ENCODE measurements at regions not wholly inside any gene's neighbourhood (a gene's known extent, or its start where the extent isn't known, plus 50 kb on each side); places are given as distances from the start of the nearest gene placed in this dataset.

DNA sequence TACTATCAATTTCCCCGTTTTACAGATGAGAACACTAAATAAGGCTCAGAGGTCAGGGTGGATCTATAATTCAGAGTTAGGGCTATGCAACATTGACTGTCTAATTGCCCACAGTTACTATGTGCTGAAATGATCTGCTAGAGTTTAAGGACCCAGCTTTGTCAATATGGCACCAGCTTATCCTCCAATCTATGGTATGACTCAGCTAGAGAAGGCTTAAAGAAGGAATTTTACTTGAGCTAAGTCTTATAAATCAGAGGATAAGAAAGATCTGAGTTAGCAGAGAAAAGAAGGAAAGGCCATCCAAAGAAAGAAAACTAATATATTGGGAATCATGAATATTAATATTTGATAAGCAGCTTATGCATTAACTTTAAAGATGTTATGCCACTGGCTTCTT, 78.1 kb downstream of the ASB9 start:
- H3K36me3 ChIP-seq (ENCODE audit: control insufficient read depth, insufficient read depth, low read length, severe bottlenecking) = no peaks in the 10 kb centered on the region
- H3K4me3 ChIP-seq (ENCODE audit: low read length) = no peak overlapping the region
- H3K4me1 ChIP-seq (ENCODE audit: control insufficient read depth, insufficient read depth, low read length) = no peaks in the 10 kb centered on the region
- H3K9me3 ChIP-seq (ENCODE audit: control insufficient read depth, low read length) = no peaks in the 10 kb centered on the region
- peaks cover 4% of the 10 kb centered on the region for H3K27me3 ChIP-seq (replicated peaks; ENCODE audit: control insufficient read depth, insufficient read depth, low read length)
- no peak overlapping the region for H3K9ac ChIP-seq (ENCODE audit: low read length)
- no peak for DNase-seq (ENCODE audit: low read depth)

DNA sequence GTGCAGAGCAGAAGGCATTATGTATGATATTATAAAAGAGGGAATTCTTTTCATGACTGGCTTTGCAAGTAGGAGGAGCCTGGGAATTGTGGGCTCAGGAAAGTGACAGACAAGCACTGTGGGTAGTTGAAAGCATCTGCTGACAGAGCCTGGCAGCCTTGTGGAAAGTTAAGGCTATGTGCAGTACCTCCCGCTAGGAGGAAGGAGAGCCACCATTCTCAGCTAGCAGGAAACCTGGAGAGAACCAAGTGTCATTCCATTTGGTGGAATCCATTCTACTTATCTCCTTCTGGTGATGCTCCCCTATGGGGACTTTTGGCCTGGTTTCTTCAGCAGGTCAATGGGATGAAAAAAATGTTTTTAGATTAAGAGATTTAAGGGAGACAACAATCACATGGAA, 81.8 kb downstream of the ASB9 start:
- no peaks in the 10 kb centered on the region for H3K9me3 ChIP-seq (ENCODE audit: control insufficient read depth, low read length)
- no peak overlapping the region for H3K9ac ChIP-seq (ENCODE audit: low read length)
- no peak overlapping the region for H3K4me3 ChIP-seq (ENCODE audit: low read length)
- no peaks in the 10 kb centered on the region for H3K36me3 ChIP-seq (ENCODE audit: control insufficient read depth, insufficient read depth, low read length, severe bottlenecking)
- no peak for DNase-seq (ENCODE audit: low read depth)
- H3K4me1 ChIP-seq (ENCODE audit: control insufficient read depth, insufficient read depth, low read length) = no peaks in the 10 kb centered on the region
- H3K27me3 ChIP-seq (replicated peaks; ENCODE audit: control insufficient read depth, insufficient read depth, low read length) = peaks cover 4% of the 10 kb centered on the region

DNA sequence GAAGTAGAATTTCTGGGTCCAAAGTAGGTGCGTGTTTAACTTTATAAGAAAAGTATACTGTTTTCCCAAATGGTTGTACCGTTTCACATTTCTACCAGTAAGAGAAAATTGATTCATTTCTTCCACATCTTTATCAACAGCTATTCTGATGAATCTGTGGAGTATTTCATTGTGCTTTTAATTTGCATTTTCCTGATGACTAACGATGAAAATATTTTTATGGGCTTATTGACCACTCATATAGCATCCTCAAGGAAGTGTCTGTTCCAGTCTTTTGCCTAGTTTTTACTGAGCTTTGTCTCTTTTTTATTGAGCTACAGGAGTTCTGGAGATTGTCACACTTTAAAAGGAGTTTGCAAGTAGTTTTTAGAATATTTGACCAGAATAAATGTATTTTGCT, 92.6 kb downstream of the ASB9 start:
- Histone ChIP-seq H3K4me1 (ENCODE audit: control insufficient read depth, insufficient read depth, low read length) (no peaks in the 10 kb centered on the region), H3K27me3 (replicated peaks; ENCODE audit: control insufficient read depth, insufficient read depth, low read length) (no peaks in the 10 kb centered on the region), H3K9ac (ENCODE audit: low read length) (no peak overlapping the region), H3K9me3 (ENCODE audit: control insufficient read depth, low read length) (no peaks in the 10 kb centered on the region), H3K36me3 (ENCODE audit: control insufficient read depth, insufficient read depth, low read length, severe bottlenecking) (no peaks in the 10 kb centered on the region), H3K4me3 (ENCODE audit: low read length) (no peak overlapping the region)
- DNase-seq (ENCODE audit: low read depth) = no peak

DNA sequence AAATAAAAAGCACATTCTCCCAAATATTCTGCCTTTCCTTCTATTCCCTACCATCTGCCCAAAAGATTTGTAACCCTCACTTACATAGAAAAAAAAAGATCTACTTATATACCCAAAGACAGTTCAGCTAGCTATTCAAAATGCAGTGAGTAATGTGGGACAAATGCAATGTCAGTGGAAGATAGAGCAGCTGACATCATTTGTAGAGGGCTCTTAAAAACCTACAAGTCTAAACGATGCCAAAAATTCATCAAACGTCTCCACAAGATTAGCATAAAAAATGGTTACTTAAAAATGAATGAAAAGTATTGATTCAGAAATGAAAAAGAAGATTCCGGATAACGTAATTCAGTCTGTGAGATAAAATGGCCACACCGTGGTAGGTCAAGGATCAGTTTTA, 96.5 kb downstream of the ASB9 start:
- no peak overlapping the region for H3K4me3 ChIP-seq (ENCODE audit: low read length)
- no peaks in the 10 kb centered on the region for H3K9me3 ChIP-seq (ENCODE audit: control insufficient read depth, low read length)
- H3K4me1 ChIP-seq (ENCODE audit: control insufficient read depth, insufficient read depth, low read length) = no peaks in the 10 kb centered on the region
- H3K9ac ChIP-seq (ENCODE audit: low read length) = no peak overlapping the region
- DNase-seq (ENCODE audit: low read depth) = no peak
- H3K27me3 ChIP-seq (replicated peaks; ENCODE audit: control insufficient read depth, insufficient read depth, low read length) = peaks cover 6% of the 10 kb centered on the region
- H3K36me3 ChIP-seq (ENCODE audit: control insufficient read depth, insufficient read depth, low read length, severe bottlenecking) = no peaks in the 10 kb centered on the region

DNA sequence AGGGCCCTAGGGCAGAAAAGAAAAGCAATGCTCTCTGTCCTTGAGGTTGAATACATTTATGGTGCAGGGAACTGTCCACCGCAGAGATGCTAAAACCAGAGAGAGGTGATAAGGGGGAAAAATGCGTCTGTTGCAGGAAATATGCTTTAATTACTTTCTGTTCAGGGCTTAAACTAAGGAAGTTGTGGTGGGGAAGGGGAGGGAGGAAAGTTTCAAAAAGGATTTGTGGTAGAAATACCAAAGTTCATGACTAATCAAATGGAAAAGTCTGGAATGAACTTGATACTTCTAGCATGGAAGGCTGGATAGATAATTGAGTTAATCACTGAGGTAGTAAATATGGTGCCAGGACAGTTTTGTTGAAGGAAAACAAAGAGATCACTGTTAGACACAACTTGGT, 99.0 kb downstream of the ASB9 start:
- H3K4me1 ChIP-seq (ENCODE audit: control insufficient read depth, insufficient read depth, low read length) = no peaks in the 10 kb centered on the region
- H3K36me3 ChIP-seq (ENCODE audit: control insufficient read depth, insufficient read depth, low read length, severe bottlenecking) = no peaks in the 10 kb centered on the region
- no peak for DNase-seq (ENCODE audit: low read depth)
- no peak overlapping the region for H3K9ac ChIP-seq (ENCODE audit: low read length)
- peaks cover 6% of the 10 kb centered on the region for H3K27me3 ChIP-seq (replicated peaks; ENCODE audit: control insufficient read depth, insufficient read depth, low read length)
- H3K9me3 ChIP-seq (ENCODE audit: control insufficient read depth, low read length) = peaks cover 13% of the 10 kb centered on the region
- no peak overlapping the region for H3K4me3 ChIP-seq (ENCODE audit: low read length)

DNA sequence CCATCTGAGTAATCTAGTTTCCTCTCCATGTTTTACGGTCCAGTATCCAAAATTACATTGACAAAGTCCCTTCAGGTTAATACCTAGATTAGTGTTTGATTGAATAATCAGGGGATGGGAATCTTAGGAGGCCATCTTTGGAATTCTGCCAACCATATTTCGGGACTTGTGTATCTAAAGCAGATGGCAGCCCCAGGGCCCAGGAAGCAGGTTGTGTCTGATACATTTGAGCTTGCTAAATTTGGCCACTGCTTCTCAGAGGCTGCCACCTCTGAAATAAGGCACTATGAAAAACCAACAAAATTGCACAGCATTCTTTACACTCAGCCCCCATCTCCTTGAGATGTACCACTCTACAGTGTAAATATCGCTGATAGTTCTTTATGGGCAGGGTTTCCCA, 102.1 kb downstream of the ASB9 start:
- Histone ChIP-seq H3K36me3 (ENCODE audit: control insufficient read depth, insufficient read depth, low read length, severe bottlenecking) (no peaks in the 10 kb centered on the region), H3K9ac (ENCODE audit: low read length) (no peak overlapping the region), H3K4me3 (ENCODE audit: low read length) (no peak overlapping the region), H3K9me3 (ENCODE audit: control insufficient read depth, low read length) (peaks cover 13% of the 10 kb centered on the region), H3K4me1 (ENCODE audit: control insufficient read depth, insufficient read depth, low read length) (no peaks in the 10 kb centered on the region), H3K27me3 (replicated peaks; ENCODE audit: control insufficient read depth, insufficient read depth, low read length) (peaks cover 6% of the 10 kb centered on the region)
- no peak for DNase-seq (ENCODE audit: low read depth)

DNA sequence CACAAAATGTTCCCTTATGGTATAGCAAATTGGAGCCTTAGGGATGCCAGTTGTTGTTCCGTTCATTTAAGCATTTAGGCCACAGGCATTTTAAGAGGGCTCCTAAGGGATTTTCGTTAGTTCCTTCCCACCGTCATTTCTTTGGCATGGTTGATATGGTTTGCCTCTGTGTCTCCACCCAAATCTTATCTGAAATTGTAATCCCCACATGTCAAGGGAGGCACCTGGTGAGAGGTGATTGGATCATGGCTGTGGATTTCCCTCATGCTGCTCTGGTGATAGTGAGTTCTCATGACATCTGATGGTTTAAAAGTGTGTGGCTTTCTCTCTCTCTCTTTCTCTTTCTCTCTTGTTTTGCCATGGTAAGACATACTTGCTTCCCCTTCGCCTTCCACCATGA, 104.1 kb downstream of the ASB9 start:
- Histone ChIP-seq H3K36me3 (ENCODE audit: control insufficient read depth, insufficient read depth, low read length, severe bottlenecking) (no peaks in the 10 kb centered on the region), H3K9ac (ENCODE audit: low read length) (no peak overlapping the region), H3K27me3 (replicated peaks; ENCODE audit: control insufficient read depth, insufficient read depth, low read length) (peaks cover under 1% of the 10 kb centered on the region), H3K4me3 (ENCODE audit: low read length) (no peak overlapping the region), H3K9me3 (ENCODE audit: control insufficient read depth, low read length) (peaks cover 13% of the 10 kb centered on the region), H3K4me1 (ENCODE audit: control insufficient read depth, insufficient read depth, low read length) (no peaks in the 10 kb centered on the region)
- no peak for DNase-seq (ENCODE audit: low read depth)

DNA sequence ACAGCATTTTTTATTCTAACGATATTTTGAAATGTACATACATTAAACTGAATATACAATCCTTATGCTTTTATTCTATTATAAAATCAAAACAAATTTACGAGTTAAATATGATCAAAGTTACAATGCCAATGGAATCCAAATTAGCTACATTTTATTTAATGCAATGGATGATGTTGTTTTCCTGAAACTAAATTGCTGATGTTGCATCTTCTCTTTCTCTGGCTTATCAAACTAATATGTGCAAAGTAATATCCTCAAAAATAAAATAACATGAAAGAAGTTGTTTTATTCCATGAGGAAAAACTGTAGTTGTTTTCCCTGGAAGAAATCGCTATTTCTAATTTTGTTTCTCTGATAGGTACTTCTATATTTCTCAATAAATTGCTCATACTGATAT, 106.8 kb downstream of the ASB9 start:
- DNase-seq (ENCODE audit: low read depth) = no peak
- Histone ChIP-seq H3K27me3 (replicated peaks; ENCODE audit: control insufficient read depth, insufficient read depth, low read length) (no peaks in the 10 kb centered on the region), H3K4me3 (ENCODE audit: low read length) (no peak overlapping the region), H3K9ac (ENCODE audit: low read length) (no peak overlapping the region), H3K36me3 (ENCODE audit: control insufficient read depth, insufficient read depth, low read length, severe bottlenecking) (no peaks in the 10 kb centered on the region), H3K4me1 (ENCODE audit: control insufficient read depth, insufficient read depth, low read length) (no peaks in the 10 kb centered on the region), H3K9me3 (ENCODE audit: control insufficient read depth, low read length) (peaks cover 13% of the 10 kb centered on the region)

DNA sequence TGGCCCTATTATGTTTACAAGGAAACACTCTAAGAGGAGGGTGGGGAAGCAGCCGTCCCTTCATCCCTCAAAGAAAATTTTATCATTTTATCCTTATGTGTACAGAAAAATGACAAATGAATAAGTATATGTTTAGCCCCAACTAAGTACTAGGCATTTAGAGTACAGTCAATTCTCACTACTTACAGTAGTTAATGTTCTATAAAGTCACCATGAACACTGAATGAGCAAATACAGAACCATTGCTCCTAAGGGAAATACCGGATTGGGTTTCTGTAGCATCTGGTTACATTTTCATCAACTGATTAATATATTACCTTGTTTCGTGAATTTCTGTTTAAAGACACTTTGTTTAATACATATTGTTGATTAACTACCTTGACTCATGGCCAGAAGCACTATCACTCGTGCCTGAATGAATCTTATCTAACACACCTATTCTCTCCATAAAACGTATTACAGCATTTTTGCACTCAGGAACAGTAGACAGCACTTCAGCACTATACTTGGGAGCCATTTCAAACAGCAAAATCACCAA, 109.3 kb downstream of the ASB9 start:
- Histone ChIP-seq H3K9me3 (ENCODE audit: control insufficient read depth, low read length) (no peaks in the 10 kb centered on the region), H3K4me3 (ENCODE audit: low read length) (no peak overlapping the region), H3K9ac (ENCODE audit: low read length) (no peak overlapping the region), H3K4me1 (ENCODE audit: control insufficient read depth, insufficient read depth, low read length) (no peaks in the 10 kb centered on the region), H3K36me3 (ENCODE audit: control insufficient read depth, insufficient read depth, low read length, severe bottlenecking) (no peaks in the 10 kb centered on the region), H3K27me3 (replicated peaks; ENCODE audit: control insufficient read depth, insufficient read depth, low read length) (peaks cover 5% of the 10 kb centered on the region)
- no peak for DNase-seq (ENCODE audit: low read depth)

DNA sequence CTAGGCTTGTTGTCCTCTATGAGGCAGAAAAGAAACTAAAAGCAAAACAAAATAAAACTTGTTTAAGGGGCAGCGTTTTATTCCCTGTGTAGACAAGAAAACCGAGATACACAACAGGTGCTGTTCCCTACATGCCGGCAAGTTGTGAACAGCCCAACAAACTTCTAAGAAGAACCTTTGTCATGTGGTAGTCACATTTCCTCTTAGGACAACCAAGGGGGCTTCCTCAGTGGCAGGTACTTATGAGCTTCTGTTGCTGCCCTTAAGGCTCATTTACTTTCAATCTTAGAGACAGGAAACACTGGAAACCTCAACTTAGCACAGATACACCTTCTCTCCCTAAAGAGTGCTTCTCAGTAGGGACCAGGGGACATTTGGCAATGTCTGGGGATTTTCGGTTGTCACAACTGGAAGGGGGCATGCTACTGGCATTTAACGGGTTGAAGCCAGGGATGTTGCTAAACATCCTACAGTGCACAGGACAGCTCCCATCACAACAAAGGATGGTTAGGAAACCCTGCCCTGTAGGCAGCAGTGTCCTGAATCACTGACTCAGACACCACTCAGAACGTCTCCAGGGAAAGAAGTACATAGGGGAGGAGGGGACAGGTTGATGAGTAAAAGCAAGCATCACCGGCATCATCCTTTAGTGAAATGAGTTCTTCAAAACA, 111.0 kb downstream of the ASB9 start:
- H3K27me3 ChIP-seq (replicated peaks; ENCODE audit: control insufficient read depth, insufficient read depth, low read length) = peaks cover 7% of the 10 kb centered on the region
- no peaks in the 10 kb centered on the region for H3K36me3 ChIP-seq (ENCODE audit: control insufficient read depth, insufficient read depth, low read length, severe bottlenecking)
- no peak overlapping the region for H3K4me3 ChIP-seq (ENCODE audit: low read length)
- H3K9me3 ChIP-seq (ENCODE audit: control insufficient read depth, low read length) = no peaks in the 10 kb centered on the region
- no peak overlapping the region for H3K9ac ChIP-seq (ENCODE audit: low read length)
- DNase-seq (ENCODE audit: low read depth) = no peak
- no peaks in the 10 kb centered on the region for H3K4me1 ChIP-seq (ENCODE audit: control insufficient read depth, insufficient read depth, low read length)

DNA sequence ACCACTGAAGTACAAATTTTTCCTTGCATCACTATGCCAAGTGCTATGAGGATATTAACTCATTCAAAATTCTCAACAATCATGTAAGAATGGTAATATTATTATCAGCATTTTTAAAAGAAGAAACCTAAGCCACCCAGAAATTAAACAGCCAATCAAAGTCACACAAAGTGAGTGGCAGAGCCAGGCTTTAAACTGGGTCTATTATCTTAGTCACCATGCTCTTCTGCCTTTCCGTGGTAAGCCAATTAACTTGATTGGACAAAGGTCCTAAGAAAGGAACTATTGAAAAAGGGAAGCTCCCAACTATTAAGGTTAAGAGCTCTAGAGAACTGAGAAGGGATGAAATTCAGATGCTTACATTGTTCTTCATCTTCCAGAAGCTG, 111.5 kb downstream of the ASB9 start:
- no peaks in the 10 kb centered on the region for H3K9me3 ChIP-seq (ENCODE audit: control insufficient read depth, low read length)
- no peak overlapping the region for H3K4me3 ChIP-seq (ENCODE audit: low read length)
- DNase-seq (ENCODE audit: low read depth) = no peak
- peaks cover 7% of the 10 kb centered on the region for H3K27me3 ChIP-seq (replicated peaks; ENCODE audit: control insufficient read depth, insufficient read depth, low read length)
- no peaks in the 10 kb centered on the region for H3K36me3 ChIP-seq (ENCODE audit: control insufficient read depth, insufficient read depth, low read length, severe bottlenecking)
- H3K9ac ChIP-seq (ENCODE audit: low read length) = no peak overlapping the region
- no peaks in the 10 kb centered on the region for H3K4me1 ChIP-seq (ENCODE audit: control insufficient read depth, insufficient read depth, low read length)

DNA sequence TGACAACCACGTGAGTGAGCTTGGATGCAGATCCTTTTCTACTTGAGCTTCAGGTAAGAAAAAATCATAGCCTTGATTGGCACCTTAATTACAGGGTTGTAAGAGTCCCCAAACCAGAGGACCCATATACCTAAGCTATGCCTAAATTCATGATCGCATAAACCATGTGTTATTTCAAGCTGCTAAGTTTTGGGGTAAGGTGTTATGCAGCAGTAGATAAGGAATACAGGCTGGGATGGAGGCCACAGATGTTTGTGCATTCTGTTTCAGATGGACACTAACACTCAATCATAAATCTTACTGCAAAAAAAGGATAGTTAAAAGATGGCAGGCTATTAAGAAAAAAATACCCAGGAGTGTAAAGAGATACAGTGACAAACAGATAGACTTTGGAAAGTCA, 112.3 kb downstream of the ASB9 start:
- Histone ChIP-seq H3K36me3 (ENCODE audit: control insufficient read depth, insufficient read depth, low read length, severe bottlenecking) (no peaks in the 10 kb centered on the region), H3K27me3 (replicated peaks; ENCODE audit: control insufficient read depth, insufficient read depth, low read length) (peaks cover 7% of the 10 kb centered on the region), H3K4me3 (ENCODE audit: low read length) (no peak overlapping the region), H3K9ac (ENCODE audit: low read length) (no peak overlapping the region), H3K9me3 (ENCODE audit: control insufficient read depth, low read length) (no peaks in the 10 kb centered on the region), H3K4me1 (ENCODE audit: control insufficient read depth, insufficient read depth, low read length) (no peaks in the 10 kb centered on the region)
- DNase-seq (ENCODE audit: low read depth) = no peak

Measured in adipocyte (in vitro differentiated cells).